Mammary epithelial cell (primary cell): ENCODE measurements at regions not wholly inside any gene's neighbourhood (a gene's known extent, or its start where the extent isn't known, plus 50 kb on each side); places are given as distances from the start of the nearest gene placed in this dataset.

Source experiments
- CTCF ChIP-seq, 2 donors: IDR thresholded peaks in 1 of 2; conservative IDR thresholded peaks in 1 of 2; 2 replicates each; pipeline ENCODE4 v1.5.1; 2011 to 2012; ENCODE audit warnings: inconsistent platforms in 2 of 2, low read length in 2 of 2, mild to moderate bottlenecking in 2 of 2, control low read depth in 1 of 2, low read depth in 1 of 2; ENCODE audit not compliant: insufficient read depth in 1 of 2; ENCODE audit errors: extremely low read depth in 1 of 2
- EZH2 ChIP-seq: IDR thresholded peaks from 2 replicates; pipeline ENCODE4 v1.6.1; 2012; ENCODE audit warnings: low read length, inconsistent platforms, borderline replicate concordance

- no peak for TF ChIP-seq CTCF (conservative IDR thresholded peaks at IDR 0.05 in 1 of 2, IDR thresholded peaks at IDR 0.05 in 1 of 2; ENCODE audit: extremely low read depth in 1 of 2, insufficient read depth in 1 of 2, low read depth in 1 of 2, low read length in 2 of 2)
- no peak for TF ChIP-seq EZH2
Observed at GRCh38 chr3:71975573-71975972, 190.6 kb upstream of the PROK2 start.
